HG03520 (cell line): ENCODE measurements at regions not wholly inside any gene's neighbourhood (a gene's known extent, or its start where the extent isn't known, plus 50 kb on each side); places are given as distances from the start of the nearest gene placed in this dataset.
"Not testable (repeated sequence)": the region's sequence is repeated elsewhere in the genome, so short reads cannot be mapped to it uniquely, and the experiment has no call there.

Experiments used
- ATAC-seq: cut with Tn5 transposase; IDR thresholded peaks from one replicate; pipeline ENCODE4 v1.9.1; 2021; ENCODE audit warnings: mild to moderate bottlenecking, moderate library complexity; ENCODE audit not compliant: unreplicated experiment

DNA sequence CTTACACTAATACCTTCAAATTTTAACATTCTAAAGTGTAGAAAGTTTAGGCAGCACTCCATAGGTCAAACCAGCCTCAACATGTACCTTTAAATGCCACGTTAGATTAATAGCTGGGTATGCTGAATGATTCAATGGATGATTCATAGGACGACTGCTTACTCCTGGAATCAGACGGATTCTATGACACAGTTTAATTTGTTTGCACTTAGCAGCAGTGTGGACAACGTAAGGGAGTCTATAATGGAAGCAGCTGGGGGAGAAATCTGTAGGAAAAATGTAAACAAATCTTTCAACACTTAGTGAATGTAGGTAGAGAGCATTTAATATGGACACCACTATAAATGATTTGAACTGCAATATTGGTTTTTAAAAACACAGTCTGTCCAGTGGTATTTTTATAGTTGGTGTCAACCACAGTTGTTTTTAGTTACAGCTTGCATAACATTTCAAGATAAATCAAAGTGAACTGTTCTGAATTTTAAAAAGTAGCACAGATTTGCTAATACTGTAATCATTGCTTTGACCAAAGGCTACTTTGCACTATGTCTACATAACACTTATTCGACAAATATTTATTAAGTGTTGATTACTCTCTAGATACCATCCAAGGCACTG is 701.5 kb upstream of the MEF2C start:
- no peak for ATAC-seq

DNA sequence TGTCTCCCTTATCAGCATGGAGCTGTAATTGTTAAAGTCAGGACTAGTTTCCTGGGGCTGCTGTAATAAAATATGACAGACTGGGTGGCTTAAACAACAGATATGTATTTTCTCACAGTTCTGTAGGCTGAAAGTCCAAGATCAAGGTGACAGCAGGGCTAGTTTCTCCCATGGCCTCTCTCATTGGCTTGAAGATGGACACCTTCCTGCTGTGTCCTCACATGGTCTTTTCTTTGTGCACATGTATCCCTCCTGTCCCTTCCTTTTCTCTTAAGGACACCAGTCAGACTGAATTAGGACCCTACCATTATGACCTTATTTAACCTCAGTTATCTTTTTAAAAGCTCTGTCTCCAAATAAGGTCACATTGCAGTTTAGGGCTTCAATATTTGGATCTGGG is 700.5 kb upstream of the MEF2C start:
- ATAC-seq = no peak

DNA sequence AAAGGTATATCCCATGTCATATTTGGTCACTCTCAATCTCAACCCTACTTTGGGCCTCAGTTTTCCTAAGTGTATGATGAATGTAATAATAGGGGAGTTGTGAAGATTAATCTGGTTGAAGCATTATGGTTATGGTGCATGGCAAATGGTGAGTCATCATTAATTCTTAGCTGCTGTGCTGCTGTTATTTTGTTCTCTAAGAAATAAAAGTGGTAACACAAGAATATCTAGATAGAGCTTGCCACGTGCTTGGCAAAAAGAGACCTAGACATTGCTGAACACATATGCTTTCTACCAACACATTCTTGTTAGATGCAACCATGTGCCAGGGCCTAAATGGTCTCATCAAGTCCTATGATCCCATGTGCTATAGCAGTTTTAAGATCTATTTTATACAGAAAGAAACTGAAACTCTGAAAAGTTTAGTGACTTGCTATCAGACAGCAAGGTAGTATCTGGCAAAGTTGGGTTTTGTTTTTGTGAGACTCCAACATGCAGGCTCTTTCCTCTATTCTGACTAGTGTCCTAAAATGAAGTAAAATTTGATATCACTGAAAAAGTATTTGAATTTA is 699.9 kb upstream of the MEF2C start:
- no peak for ATAC-seq

DNA sequence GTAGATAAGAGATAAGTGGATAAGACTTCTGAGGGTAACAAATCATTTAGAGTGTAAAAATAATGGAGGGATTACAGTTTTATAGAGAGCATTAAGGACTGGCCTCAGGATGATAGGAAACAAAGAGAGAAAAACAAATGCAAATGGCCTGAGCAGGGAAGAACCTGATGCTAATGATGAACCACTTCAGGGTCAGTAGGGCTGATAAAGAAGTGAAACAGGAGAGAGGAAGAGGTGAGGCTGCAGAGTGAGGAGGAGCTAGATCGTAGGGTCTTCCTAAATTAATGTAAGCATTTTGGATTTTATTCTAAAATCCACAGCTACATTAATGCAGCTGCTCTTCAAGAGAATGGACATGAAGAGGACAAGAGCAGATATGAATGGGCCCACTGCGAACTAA is 698.0 kb upstream of the MEF2C start:
- ATAC-seq = no peak

DNA sequence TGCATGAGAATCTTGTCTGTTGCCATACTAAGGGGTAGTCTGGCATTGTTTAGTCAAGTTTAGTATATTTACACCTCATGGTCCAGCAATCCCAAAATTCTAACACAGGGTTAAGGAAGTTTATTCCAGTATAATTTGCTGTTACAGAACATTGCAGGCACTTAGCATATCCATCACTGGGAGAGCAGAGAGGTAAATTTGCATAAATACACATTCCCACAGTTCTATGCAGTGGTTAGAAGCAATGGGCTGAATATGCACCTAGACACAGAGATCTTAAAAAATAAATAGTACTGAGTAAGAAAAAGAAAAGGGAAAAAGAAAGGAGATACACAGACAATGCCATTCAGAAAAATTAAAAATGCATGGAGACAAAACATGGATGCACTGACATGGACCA is 692.3 kb upstream of the MEF2C start:
- no peak for ATAC-seq

DNA sequence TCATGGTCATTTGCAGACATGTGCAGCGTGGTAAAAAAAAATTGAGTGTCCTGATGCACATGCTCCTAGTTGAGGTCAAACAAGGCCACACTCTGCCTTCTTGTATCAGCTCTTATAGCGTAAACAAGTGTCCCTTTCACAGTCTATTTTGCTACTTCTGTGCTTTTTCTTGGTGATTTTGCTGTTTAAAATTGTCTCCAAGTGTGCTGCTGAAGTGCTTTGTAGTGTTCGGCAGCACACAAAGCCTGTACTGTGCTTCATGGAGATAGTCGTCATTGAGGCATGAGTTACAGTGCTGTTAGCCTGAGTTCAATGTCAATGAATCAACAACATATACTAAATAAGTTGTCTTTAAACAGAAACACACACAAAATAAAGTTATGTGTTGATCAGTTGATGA is 690.4 kb upstream of the MEF2C start:
- ATAC-seq = no peak

DNA sequence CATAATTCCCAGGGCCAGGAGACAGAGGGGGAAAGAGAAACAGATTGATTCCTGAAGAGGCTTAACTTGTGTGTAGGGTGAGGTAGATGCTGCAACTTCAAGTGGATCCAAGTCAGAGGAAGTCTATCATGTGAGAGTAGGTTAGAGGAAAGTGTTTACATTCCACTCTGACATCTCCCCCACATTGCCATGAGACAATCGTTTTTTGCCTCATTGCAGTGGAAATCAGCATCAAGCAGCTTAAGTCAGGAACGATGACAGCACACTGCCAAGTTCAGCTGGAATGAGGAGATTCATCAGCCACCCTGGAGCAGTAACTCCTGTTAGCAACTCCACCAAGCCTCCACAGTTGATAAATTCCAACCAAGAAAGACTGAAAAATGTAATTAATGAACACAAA is 689.7 kb upstream of the MEF2C start:
- ATAC-seq = no peak

DNA sequence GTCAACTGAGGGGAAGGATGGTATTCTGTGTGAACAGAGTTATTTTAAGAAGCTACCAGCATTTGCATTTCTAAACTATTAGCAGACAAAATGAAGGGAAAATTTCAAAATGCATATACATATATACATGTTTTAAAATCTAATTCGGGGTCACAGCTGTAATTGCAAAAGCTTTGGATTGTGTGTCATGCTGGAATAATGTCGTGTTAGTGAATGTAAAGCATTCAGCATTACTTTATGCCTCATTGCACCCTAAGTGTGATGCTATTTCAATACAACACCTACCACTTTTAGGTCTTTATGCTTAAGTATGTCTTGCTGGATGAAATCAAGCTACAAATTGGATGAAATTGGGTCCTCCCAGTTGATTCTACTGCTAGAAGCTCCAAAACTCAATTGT is 687.6 kb upstream of the MEF2C start:
- no peak for ATAC-seq

DNA sequence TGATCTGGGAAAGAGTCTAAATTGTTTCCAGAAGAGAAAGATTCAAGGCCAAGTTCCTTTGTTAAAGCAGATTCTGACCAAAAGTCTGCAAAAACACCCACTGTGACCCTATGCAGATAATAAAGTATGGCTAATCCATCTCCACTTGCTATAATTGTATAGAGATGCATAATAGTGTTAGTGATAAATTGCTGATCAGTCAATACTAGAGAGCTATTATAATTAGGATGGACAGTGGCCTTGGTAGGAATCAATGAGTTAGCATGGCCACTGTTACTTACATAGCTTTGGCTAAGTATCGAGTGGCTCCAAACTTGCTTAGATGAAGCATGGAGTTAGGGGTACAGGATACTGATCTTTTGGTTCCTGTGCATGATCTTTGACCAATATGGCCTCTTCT is 683.4 kb upstream of the MEF2C start:
- no peak for ATAC-seq

DNA sequence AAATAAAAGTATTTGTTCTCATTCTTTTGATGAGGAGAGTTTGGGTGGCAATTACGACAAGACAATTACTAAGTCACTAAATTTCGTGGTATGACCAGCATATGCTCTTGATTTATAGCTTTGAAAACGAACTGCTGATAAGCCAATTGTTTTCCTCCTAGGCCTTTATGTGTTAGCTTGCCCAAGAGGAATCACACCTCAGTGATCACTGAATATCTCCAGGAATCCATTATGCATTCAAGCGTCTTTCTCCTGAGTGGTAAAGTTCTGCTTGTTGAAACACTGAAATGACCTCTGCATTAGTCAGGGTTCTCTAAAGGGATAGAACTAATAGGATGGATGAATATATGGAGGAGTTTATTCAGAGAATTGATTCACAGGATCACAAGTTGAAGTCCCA is 677.7 kb upstream of the MEF2C start:
- no peak for ATAC-seq

DNA sequence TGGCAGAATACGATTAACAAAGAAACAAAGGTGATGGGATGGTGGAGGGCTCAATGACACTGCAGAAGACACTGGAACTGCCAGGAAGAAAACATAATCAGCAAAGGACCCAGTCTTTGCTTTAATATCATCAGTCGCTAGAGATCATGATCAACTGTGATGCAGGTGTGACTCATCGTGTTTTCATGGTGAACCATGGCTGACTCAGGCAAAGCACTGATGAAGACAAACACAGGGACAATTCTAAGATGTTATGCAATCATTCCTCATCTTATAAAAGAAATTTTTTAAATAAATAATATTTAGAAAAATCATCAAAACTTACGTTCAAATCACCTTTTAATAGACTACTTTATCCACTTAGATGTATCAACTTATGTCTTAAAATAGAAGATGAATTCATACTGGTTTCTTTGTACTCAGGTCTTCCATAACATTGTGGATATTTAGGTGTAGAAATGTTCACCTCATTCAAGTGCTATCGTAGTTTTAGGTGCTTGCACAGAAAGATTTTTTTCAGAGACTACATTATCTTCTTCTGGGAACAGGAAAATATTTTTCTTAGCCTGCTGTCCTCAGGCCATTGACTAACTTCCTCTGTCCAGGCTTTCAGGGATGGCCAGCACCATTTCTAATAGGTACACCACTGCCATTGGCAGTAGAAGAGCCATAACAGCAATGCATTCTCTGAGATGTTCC is 673.4 kb upstream of the MEF2C start:
- no peak for ATAC-seq

DNA sequence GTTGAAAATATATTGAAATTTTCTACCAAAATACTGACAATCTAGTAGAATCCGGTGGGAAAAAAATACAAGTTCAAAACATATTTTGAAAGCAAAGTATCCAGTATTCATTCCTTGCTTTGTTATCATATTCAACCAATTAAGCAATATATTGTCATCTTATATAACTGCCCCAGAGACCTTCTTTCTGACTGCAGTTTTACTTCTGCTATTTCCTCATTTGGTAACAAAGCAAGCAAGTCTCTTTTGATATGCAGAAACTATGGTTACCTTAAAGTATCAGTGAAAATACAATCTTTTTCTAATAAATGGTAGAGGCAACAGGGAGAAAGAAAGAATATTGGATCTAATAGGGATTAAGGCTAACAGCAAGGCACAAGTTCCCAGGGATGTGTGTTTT is 663.7 kb upstream of the MEF2C start:
- ATAC-seq = no peak

DNA sequence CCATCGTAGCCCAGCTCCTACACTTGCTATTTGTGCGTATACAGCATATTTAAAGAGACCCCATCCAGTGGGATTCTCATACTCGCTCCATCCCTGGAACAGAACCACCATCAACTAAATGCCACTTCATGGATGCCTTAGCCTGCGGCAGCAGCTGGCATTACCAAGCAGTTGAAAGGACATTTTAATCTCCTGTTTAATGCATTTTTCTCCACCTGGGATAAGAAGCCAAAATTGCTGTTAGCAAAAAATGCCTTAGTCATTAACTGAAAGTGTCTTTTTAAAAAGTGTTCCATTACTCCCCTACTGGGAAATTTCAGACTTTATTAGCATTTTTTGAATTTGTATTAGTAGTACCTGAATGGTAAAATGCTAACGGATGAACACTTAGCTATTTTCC is 662.6 kb upstream of the MEF2C start:
- ATAC-seq = no peak

DNA sequence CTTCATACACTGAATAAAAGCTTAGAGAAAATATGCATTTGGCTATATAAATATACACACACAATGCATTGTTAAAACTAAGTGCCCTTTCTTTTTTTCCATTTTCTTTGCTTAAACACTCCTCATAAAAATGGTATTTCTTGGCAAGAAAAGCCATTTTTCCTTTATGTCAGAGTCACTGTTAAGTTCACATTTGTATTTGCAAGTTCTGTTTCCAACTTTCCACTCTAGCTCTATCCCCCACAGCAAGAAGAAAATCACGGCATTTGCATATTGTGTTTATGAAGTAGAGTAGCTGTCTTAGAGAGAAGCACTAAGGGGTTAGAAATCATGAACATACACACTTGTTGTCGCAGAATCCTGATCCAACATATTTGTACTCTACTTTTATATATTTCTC is 662.1 kb upstream of the MEF2C start:
- ATAC-seq = no peak

DNA sequence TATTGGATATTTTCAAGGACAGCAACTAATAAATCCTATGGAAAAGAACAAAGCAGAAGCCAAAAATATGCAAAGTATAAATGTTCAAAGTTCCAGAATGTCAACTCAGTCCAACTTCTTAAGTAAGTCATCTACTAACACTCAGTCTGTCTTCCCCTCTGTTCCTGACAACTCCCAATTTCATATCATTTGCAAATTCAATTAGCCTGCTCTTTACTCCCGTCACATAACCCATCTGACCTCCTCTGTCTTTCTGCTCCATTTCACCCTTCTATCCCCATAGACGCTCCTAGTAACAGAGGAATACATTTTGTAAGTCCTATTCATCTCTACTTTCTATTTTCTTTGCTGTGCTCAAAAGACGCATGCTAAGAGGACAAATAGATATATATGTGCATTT is 659.8 kb upstream of the MEF2C start:
- ATAC-seq = no peak

DNA sequence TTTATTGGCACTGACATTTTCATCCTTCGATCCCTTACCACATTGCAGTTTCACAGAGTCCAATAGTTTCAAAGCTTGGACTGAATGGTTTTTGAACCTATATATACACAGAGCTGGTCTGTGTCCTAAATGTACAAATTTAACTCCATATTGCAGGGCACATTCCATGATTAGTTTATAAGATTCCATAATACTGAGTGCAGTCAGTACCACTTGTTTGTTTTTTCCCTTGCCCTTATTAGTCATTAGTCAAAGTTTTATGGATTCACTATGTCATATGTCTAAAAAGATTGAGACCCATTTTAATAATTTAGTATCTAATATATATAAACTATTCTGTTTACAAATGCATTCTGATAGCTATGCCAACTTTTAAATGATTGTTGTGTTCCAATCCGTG is 654.8 kb upstream of the MEF2C start:
- ATAC-seq = no peak

DNA sequence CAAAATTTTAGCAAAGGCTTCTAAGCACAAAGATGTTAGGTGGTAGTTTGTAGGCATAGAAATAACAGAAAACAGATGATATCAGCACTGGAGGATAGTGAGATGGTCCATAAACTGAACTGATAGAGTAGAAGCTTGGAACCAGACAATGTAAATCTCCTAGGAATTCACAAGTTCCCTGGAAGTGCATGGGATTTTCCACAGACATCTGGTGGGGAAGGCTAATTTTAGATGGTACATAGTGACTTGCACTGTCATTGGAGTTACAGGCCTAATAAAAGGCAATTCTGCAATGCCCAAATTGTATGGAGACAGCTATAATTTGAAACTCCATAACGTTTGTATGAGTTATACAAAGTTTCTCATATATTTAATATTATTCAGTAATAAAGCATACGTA is 653.0 kb upstream of the MEF2C start:
- ATAC-seq = no peak

DNA sequence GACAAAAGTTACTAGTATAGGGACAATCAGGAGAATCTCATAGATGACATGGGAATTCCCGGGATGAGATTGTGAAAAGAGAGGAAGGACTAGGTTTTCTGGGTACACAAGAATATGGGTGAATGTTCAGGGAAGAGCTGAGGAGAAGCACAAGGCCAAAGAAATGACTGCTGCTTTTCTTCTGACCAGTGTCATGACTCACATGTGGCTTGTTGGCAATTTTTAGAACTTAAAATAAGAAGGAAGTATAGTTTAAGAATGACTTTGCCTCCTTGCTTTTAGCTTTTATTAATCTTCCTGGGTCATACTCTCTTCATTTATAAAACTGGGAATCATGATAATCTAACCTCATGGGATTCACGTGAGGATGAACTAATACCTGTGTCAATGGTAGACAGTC is 652.4 kb upstream of the MEF2C start:
- ATAC-seq = no peak

DNA sequence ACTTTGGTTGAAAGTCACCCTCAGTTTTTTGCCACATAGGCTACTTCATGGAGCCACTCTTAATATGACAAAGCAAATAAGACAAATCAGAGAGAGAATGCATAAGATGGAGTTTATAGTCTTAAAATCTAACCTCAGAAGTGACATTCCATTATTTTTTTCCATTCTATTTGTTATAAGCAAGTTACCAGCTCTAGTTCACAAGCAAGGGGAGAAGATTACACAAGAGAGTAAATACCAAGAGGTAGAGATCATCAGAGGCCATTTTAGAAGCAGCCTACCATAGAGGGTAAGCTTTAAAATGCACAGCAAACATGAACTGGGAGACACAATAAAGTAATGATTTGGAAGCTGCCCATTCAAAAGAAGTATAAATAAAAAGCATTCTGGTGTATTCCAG is 651.3 kb upstream of the MEF2C start:
- ATAC-seq = no peak

DNA sequence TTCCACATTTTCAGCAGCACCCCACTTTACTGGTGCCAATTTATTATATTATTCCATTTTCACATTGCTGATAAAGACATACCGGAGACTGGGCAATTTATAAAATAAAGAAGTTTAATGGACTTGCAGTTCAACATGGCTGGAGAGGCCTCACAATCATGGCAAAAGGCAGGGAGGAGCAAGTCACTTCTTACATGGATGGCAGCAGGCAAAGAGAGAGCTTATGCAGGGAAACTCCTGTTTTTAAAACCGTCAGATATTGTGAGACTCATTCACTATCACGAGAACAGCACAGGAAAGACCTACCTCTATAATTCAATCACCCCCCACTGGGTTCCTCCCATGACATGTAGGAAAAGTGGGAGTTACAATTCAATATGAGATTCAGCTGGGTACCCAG is 641.8 kb upstream of the MEF2C start:
- no peak for ATAC-seq

DNA sequence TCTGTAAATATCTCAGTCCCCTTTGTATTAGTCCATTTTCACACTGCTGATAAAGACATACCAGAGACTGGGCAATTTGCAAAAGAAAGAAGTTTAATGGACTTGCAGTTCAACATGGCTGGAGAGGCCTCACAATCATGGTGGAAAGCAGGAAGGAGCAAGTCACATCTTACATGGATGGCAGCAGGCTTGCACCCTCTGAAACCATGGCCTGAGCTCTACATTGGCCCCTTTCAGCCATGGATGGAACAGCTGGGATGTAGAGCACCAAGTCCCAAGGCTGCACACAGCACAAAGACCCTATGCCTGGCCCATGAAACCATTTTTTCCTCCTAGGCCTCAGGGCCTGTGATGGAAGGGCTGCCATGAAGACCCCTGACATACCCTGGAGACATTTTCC is 640.9 kb upstream of the MEF2C start:
- not testable (repeated sequence) for ATAC-seq

DNA sequence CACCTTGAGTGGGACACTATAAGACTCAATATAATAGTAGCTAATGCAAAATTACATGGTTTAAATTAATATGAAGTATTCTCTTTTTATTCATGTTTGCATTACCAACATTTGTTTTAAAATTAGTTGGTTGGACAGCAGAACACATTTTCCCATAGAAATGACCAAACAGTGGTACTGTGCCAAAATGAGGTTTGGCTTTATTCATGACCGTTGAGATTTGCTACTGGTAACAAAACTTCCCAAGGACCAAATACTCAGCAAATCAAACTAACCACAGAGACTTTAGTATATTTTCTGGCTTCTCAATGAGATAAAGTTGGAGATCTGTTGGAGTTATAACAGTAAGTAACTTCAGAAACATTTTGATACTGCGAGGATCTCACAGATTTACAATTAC is 637.8 kb upstream of the MEF2C start:
- ATAC-seq = no peak
